ENCODE measurements at regions not wholly inside any gene's neighbourhood (a gene's known extent, or its start where the extent isn't known, plus 50 kb on each side); places are given as distances from the start of the nearest gene placed in this dataset.

DNA sequence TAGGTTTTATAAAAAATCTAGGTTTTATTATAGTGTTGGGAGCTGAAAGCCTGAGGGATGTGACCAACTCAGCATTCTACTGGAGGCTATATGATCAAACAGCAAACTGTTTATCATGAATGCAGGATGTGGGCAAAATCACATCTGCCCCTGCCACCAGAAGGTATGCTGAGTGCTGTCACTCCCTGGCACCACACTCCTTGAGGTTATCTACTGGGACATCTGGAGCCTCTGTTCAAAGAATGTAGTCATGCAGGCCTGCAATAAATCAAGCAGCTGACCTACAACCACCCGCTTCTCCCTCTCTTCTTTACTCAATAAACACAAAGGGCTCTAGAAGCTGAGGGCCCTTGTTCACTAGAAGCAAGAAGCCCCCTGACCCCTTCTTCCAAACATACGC, 328.4 kb upstream of the DDX18 start:
- TF ChIP-seq, protein P1, sequence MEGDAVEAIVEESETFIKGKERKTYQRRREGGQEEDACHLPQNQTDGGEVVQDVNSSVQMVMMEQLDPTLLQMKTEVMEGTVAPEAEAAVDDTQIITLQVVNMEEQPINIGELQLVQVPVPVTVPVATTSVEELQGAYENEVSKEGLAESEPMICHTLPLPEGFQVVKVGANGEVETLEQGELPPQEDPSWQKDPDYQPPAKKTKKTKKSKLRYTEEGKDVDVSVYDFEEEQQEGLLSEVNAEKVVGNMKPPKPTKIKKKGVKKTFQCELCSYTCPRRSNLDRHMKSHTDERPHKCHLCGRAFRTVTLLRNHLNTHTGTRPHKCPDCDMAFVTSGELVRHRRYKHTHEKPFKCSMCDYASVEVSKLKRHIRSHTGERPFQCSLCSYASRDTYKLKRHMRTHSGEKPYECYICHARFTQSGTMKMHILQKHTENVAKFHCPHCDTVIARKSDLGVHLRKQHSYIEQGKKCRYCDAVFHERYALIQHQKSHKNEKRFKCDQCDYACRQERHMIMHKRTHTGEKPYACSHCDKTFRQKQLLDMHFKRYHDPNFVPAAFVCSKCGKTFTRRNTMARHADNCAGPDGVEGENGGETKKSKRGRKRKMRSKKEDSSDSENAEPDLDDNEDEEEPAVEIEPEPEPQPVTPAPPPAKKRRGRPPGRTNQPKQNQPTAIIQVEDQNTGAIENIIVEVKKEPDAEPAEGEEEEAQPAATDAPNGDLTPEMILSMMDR (IDR thresholded peaks at IDR 0.05; ENCODE audit: low read depth, low read length) = no peak
- no peak for DNase-seq (ENCODE audit: low read depth in 2 of 2)
- H3K4me3 ChIP-seq (replicated peaks in 1 of 2; ENCODE audit: low read depth in 2 of 2, low read length in 2 of 2) = no peak overlapping the region

DNA sequence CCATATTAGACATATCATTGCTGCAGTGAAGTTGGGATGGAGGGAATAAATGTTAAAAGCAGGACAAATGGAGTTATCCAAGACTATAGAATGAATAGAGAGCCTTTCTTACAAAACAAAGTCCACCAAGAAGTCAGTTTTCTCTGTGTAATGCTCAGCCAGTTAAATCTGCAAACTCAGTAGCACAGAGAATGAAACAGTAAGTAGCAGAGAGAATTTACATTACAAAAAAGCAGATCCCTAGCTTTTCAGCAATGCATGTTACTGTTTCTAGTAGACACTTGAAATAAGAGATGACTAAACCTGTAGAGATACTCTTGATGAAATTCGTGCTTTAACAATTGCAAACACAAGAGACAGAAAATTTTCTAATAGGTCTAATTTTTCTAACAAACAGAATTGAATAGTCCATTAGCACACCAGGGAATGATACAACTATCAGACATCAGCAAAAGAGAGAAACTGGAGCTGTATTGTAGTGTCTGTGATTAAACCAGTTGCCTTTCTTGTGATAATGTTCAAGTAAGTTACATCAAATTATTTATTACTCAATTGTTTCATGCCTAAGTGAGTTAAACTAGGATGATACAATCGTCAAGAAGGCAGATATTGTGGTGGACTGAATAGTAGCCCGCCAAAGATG, 322.2 kb upstream of the DDX18 start:
- TF ChIP-seq, protein P1 (IDR thresholded peaks at IDR 0.05; ENCODE audit: low read depth, low read length) = no peak
- H3K4me3 ChIP-seq (replicated peaks in 1 of 2; ENCODE audit: low read depth in 2 of 2, low read length in 2 of 2) = no peak overlapping the region
- no peak for DNase-seq (ENCODE audit: low read depth in 2 of 2)

DNA sequence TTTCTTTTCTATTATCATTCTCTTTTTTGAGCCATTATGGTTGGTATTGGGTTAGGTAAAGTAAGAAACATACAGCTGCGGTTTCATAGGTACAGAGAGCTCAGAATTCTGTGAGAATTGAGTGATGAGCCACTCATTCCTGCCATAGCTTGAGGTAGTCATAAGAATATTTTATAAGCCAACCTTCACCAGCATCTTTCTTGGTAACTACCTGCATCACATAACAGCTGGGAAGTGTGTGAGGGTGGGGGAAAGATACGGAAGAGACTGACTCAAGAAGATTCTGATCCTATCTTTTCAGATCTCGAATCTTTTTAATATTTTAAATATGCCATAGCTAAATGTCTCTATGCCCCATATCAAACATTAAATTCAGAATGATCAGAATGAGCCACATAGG, 313.8 kb upstream of the DDX18 start:
- TF ChIP-seq, protein P1 (IDR thresholded peaks at IDR 0.05; ENCODE audit: low read depth, low read length) = no peak
- H3K4me3 ChIP-seq (replicated peaks in 1 of 2; ENCODE audit: low read depth in 2 of 2, low read length in 2 of 2) = no peak overlapping the region
- DNase-seq (ENCODE audit: low read depth in 2 of 2) = no peak

DNA sequence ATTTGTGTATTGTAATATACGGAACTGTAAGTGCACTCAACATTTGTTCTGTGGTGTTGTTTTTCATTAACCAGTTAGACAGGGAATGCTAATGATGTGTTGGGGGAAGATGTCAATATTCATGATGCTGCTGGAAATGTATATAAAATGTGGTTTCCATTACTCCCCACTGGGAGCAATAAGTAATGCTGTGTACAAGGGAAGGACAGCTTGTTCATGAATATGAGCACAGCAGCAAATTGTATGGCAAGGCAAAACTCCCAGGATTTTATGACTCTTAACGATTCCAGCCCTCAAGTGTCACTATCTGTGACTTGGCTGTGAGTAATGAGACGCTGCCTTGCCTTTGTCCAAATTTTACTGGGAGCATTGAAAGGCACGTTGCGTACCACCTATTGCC, 312.4 kb upstream of the DDX18 start:
- DNase-seq (ENCODE audit: low read depth in 2 of 2) = no peak
- TF ChIP-seq, protein P1 (IDR thresholded peaks at IDR 0.05; ENCODE audit: low read depth, low read length) = no peak

DNA sequence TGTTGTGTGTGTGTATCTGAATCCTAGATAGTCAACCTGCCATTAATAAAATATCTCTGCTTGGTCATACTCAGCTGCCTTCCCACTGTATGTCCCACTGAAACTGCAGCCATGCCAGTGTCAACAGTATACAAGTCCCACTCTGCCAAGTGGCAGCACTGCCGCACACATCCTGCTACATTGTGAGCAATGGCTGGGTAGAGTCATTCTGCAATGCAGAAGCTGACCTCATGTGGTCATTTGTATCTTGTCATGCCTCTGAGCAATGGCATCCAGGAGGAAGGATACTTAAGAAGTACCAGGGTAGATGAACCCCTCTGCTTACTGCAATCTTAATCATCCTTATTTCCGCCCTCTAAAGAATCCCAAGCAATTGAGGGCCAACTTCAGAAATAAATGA, 302.2 kb upstream of the DDX18 start:
- no peak for DNase-seq (ENCODE audit: low read depth in 2 of 2)
- TF ChIP-seq, protein P1 (IDR thresholded peaks at IDR 0.05; ENCODE audit: low read depth, low read length) = no peak
- no peak overlapping the region for H3K4me3 ChIP-seq (replicated peaks in 1 of 2; ENCODE audit: low read depth in 2 of 2, low read length in 2 of 2)

More for the DNA sequence above, 312.4 kb upstream of the DDX18 start:
- H3K4me3 ChIP-seq (replicated peaks in 1 of 2; ENCODE audit: low read depth in 2 of 2, low read length in 2 of 2) = no peak overlapping the region

DNA sequence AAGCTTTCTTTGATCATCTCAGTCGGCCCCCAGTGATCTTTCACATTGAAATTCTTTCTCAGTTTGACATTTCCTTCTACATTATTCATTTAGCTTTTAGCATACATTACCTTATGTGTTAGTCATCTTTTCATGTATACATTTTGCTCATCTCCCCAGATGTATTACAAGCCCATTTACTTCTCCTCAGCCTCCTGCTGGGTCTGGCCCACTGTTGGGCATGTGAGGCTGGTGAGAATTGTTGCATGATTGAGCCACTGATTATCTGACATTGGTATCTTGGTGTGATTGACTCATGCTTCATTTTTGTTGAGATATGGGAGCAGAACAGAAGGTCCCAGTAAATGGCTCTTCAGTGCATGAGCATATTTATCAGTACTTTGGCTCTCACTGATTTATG, 300.1 kb upstream of the DDX18 start:
- no peak overlapping the region for H3K4me3 ChIP-seq (replicated peaks in 1 of 2; ENCODE audit: low read depth in 2 of 2, low read length in 2 of 2)
- no peak for DNase-seq (ENCODE audit: low read depth in 2 of 2)
- TF ChIP-seq, protein P1 (IDR thresholded peaks at IDR 0.05; ENCODE audit: low read depth, low read length) = no peak

DNA sequence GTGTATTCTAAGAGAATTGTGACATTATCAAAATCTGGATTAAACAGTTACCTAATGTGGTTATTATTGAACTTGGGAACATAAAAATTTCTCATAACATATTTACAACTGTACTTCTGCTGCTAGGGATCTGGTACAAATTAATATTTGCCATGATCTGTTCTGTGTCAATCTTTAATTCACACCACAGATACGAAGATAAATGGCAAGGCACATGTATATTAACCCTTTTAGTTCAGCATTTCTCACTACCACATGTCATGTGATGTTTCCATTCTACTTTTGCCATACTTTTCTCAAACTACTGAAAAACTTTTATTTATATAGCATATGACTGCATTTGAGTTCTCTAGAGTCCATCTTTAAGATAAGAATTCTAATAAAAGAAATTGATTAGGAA, 295.3 kb upstream of the DDX18 start:
- DNase-seq (ENCODE audit: low read depth in 2 of 2) = no peak
- H3K4me3 ChIP-seq (replicated peaks in 1 of 2; ENCODE audit: low read depth in 2 of 2, low read length in 2 of 2) = no peak overlapping the region
- TF ChIP-seq, protein P1 (IDR thresholded peaks at IDR 0.05; ENCODE audit: low read depth, low read length) = no peak

Data from cardiac fibroblast (primary cell).